GM19239 (cell line): ENCODE measurements at regions not wholly inside any gene's neighbourhood (a gene's known extent, or its start where the extent isn't known, plus 50 kb on each side); places are given as distances from the start of the nearest gene placed in this dataset.
"Not testable (repeated sequence)": the region's sequence is repeated elsewhere in the genome, so short reads cannot be mapped to it uniquely, and the experiment has no call there.

ENCODE experiments used
- DNase-seq: peaks from one replicate; pipeline ENCODE4 v3.0.0; 2011; ENCODE audit warnings: low spot score; ENCODE audit not compliant: insufficient read length
- FAIRE-seq: peaks from 2 replicates; lab custom pipeline; 2011; peaks lifted over from hg19 to GRCh38; lab: Jason Lieb, UNC

- not testable (repeated sequence) for DNase-seq, FAIRE-seq
Observed at GRCh38 chr1:109857702-109858101, 52.9 kb upstream of the CSF1 start.

DNA sequence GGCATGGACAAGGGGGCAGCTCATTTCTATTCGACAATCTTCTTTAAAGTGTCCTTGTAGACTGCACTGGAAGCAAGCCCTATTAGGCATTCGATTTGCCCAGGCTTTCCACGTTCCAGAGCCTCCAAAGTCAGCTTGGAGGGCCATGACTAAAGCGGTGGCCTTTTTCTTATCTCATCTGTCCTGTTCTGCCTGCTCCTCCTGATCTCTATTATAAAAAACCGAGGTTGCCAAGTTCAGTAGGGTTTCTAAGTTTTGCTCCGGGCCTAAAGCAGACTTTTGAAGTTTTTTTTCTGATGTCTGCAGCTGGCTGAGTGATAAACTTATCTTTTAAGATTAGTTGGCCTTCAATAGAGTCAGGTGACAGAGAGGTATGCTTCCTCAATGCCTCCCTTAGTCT lies 54.7 kb upstream of the CSF1 start:
- not testable (repeated sequence) for FAIRE-seq, DNase-seq

GRCh38 chr1:109853972-109854371 lies 56.7 kb upstream of the CSF1 start:
- DNase-seq, FAIRE-seq: not testable (repeated sequence)

DNA sequence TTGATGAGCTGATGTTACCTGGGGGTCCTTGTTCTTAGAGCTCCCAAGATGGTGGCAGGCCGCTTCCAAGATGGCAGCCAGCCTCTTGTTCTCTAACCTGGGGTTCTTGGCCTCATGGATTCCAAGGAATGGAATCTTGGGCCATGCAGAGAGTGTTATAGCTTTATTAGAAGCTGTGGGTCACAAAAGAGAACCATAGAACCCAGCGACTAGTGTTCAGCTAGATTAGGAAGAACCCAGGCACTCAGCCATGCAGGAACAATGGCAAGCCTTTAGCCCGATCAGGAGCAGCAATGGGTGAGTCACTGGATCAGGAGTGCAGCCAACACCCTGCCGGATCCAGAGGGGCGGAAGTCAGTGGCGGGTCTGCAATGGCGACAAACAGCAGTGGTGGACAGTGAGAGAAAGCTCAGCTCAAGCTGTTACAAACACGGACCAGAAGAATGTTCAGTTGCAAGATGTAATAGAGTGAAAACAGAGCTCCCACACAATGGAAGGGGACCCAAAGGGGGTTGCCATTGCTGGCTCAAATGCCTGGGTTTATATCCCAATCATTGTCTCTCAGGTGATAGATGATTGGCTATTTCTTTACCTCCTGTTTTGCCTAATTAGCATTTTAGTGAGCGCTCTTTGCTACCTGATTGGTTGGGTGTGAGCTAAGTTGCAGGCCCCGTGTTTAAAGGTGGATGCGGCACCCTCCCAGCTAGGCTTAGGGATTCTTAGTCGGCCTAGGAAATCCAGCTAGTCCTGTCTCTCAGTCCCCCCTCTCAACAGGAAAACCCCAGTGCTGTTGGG lies 58.2 kb upstream of the CSF1 start:
- not testable (repeated sequence) for FAIRE-seq, DNase-seq

- FAIRE-seq (no peak), DNase-seq (no peak)
Observed at GRCh38 chr1:109850827-109851226, 59.8 kb upstream of the CSF1 start.

DNA sequence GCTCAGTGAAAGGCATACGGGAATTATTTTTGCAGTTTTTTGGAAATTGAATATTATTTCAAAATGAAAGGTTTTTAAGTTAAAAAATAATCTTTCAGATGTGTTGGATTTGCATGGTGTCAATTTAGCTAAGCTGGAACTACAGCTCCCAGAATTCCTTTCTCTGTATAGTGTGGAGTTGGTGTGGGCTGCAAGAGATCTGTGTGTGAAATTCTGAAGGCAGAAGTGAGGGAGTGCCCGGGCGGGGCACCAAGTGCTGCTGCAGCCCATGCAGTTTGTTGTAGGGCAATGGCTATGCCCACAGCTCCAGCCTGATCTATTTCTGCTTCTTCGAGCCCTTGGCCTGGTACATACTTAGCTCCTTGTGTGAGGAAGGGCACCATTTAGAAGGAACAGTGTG lies 60.5 kb upstream of the CSF1 start:
- no peak for DNase-seq
- no peak for FAIRE-seq

DNA sequence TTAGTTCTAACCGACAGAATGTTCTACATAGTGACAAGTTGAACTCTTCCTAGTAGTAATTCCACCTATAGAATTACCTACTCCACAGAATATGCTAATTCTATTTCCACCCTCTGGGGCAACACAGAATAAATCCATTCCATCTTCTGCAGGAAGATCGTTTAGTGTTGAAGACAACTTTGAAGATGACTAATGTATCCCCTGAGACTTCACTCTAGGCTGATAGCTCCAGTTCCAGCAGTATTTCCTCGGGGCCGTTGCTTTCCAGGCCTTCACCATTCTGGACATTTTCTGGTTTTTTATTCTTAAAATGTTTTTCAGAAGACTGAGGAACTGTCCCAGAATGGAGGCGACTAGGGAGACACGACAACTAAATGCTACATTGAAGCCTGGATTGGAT lies 61.0 kb upstream of the CSF1 start:
- no peak for DNase-seq
- FAIRE-seq = no peak

- DNase-seq = no peak
- no peak for FAIRE-seq
Observed at GRCh38 chr1:109847251-109847650, 63.4 kb upstream of the CSF1 start.

DNA sequence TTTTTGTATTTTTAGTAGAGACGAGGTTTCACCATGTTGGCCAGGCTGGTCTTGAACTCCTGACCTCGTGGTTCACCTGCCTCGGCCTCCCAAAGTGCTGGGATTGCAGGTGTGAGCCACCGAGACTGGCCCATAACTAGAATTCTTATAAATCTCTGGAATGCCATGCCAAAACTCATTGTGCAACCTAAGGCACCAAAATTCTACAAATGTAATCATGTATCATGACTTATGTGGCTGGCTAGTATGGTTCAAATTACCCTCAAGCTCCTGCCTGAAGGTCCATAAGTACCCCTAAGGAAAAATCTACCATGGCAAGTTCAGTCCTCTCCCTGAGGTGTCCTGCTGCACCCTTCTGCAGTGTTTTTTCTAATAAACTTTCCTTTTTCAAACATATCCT lies 63.8 kb upstream of the CSF1 start:
- no peak for FAIRE-seq
- DNase-seq = no peak

GRCh38 chr1:109846162-109846561 lies 64.5 kb upstream of the CSF1 start:
- DNase-seq (no peak), FAIRE-seq (no peak)

DNA sequence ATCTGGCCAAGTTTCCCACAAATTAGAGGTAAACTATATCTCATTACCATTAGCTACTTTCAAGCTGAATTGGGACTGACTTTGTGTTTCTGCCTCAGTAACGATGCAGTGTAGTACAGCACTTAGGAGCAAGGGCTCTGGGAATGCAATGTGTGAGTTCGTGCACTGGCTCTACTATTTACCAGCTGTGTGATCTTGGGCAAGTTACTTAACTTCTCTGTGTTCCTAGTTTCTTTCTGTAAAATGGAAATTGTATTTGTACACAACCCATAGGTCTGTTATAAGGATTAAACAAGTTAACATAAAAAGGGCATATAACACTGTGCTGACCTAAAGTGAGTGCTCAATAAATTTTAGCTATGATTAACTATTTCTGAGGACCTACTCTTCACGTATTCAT lies 65.0 kb upstream of the CSF1 start:
- no peak for DNase-seq
- FAIRE-seq = no peak

DNA sequence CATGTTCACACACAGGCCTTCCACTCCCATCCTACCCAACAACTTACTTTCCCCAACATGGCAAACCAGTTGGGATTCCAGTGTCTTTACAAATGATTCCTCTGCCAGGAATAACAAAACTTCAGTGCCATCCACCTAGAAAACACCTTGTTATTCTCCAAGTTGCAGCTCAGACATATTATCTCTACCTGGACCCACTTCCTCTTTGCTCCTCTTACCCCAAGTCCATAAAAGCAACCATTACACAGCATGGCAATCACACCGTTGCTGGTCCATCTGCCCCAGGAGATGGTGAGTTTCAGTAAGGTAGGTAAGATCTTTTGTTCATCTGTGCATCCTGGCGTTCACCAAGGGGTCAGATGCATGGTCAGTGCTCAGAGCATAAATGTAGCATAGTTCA lies 66.0 kb upstream of the CSF1 start:
- DNase-seq (no peak), FAIRE-seq (no peak)

GRCh38 chr1:109840011-109840629 lies 70.5 kb upstream of the CSF1 start:
- no peak for FAIRE-seq

GRCh38 chr1:109839276-109839675 lies 71.4 kb upstream of the CSF1 start:
- not testable (repeated sequence) for DNase-seq, FAIRE-seq

More at GRCh38 chr1:109840011-109840629, 70.5 kb upstream of the CSF1 start:
- DNase-seq = no peak

GRCh38 chr1:109838838-109839240 lies 71.8 kb upstream of the CSF1 start:
- FAIRE-seq (no peak), DNase-seq (no peak)

DNA sequence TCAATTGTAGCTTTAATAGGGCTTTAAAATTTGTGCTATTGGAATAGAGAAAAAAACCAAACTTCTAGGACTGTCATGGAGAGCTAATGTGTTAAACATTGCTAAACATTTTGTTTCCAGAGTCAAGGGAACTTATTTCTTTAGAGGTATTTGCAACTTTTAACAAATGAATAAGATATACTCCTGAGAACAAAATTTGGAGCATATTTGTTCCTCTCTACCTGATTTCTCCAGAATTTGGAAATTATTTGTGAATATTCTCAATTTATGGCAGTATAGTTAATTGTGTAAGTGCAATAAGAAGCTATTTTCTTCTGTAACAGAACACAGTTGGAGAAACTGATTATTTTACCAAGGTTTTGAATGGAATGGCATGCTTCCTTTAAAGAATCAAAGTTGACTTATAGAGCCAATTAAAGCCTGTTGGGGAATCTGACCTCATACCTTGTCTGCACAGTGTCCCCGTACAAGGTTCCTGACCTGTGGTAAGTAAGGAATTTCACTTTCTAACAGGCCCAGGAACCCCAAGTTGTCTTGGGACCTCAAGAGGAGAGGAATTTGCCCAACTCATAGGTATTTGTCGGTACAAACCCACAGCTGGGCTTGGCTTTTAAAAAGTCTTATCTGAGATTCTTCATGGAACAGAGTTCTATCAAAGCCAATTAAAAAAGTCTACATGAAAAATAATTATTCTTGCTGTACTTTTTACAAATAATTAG lies 72.6 kb upstream of the CSF1 start:
- DNase-seq (no peak), FAIRE-seq (no peak)

DNA sequence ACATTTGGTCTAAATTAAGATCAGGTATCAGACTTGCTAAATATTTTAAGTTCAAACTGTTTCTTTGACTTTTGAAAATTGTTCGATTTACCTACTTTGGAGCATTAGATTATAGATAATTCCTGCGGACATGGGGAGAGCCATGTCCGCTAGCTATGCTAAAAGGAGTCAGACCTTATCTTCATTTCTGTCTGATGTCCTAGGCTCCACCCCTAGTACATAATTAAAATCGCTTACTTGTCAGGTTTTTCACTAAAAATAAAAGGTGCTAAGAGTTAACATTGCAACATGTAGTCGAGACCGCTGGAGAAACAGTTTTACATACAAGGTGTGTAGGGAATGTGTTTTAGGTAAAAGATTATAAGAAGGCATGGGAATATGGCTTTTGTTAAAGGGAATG lies 71.9 kb upstream of the EPS8L3 start:
- not testable (repeated sequence) for FAIRE-seq, DNase-seq

GRCh38 chr1:109834951-109835350 lies 71.2 kb upstream of the EPS8L3 start:
- DNase-seq (no peak), FAIRE-seq (no peak)

DNA sequence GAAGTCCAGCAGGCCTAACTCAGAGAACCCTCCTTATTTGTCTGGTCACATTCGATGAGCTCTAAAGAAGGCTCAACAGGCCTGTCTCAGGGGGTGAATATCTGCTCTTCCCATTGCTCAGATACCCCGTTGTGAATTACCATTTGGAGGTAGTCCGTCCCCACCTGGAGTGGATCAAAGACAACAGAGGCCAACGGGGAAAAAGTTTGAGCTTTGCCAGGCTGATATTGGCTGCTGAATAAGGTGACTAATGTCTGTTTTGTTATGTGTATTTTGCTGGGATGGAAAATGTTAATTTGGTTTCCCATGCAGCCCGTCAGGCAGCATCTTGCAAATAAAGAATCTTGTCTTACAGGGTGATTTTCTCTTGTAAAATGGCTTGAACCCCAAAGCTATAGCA lies 69.2 kb upstream of the EPS8L3 start:
- DNase-seq (no peak), FAIRE-seq (no peak)

DNA sequence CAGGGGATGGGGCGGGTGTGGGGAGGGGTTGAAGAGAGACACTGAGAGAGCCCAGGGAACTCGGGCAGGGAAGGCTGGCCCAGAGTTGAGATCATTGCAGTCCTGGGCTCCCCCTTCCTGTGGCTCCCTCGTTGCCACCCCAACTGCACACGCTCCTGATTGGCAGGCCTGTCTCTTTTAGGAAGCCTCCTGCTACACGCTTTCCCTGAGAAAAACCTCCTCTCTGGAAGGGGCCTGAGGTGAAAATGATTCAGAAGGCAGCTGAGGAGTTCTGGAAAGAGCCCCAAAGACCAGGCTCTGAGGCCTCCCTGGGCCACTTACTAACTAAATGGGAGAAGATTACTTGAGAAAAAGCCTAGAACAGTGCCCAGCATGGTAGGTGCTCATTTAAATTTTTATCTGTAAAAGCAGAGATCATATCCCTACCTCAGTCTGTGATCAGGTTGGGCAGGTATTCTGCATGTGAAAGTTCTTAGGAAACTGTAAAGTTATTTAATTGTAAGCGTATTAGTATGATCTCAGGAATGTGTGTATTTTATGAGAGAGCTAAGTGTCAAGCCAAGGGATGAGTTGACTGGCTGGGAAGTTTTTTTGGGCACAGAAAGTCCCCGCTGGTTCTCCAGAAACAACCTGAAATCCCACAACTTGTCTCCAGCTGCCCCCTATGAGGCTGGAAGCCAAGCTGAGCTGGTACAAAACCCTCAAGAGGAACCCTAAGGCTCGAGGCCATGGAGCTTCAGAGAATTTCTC lies 65.2 kb upstream of the EPS8L3 start:
- FAIRE-seq (no peak), DNase-seq (no peak)
